SK-N-SH treated with all-trans-retinoic acid at 6 μM for 48 hours (cell line): ENCODE measurements at regions not wholly inside any gene's neighbourhood (a gene's known extent, or its start where the extent isn't known, plus 50 kb on each side); places are given as distances from the start of the nearest gene placed in this dataset.
"Not testable (repeated sequence)": the region's sequence is repeated elsewhere in the genome, so short reads cannot be mapped to it uniquely, and the experiment has no call there.

Experiments used
- ATAC-seq: fragments of 200-7000 bp; cut with Tn5 transposase; 3 replicates; pipeline ENCODE4 v1.9.1; 2020; ENCODE audit warnings: mild to moderate bottlenecking, moderate library complexity
- ARNTL ChIP-seq: fragments of 450-650 bp; formaldehyde crosslinking; IDR thresholded peaks from 2 replicates; pipeline ENCODE4 v1.5.0; 2020; ENCODE audit warnings: low read depth, mild to moderate bottlenecking, moderate library complexity, borderline replicate concordance
- BACH2 ChIP-seq: fragments of 250-450 bp; sonication (Bioruptor Pico); IDR thresholded peaks from 2 replicates; pipeline ENCODE4 v1.9.0; 2021; ENCODE audit warnings: mild to moderate bottlenecking, borderline replicate concordance
- CSDC2 ChIP-seq: fragments of 250-450 bp; sonication (Bioruptor Pico); IDR thresholded peaks from 2 replicates; pipeline ENCODE4 v1.5.0; 2020; ENCODE audit warnings: mild to moderate bottlenecking, moderate library complexity
- ESRRG ChIP-seq: fragments of 250-450 bp; sonication (Bioruptor Pico); IDR thresholded peaks from 2 replicates; pipeline ENCODE4 v1.6.1; 2021; ENCODE audit warnings: mild to moderate bottlenecking
- GLIS3 ChIP-seq: fragments of 250-450 bp; sonication (Bioruptor Pico); IDR thresholded peaks from 2 replicates; pipeline ENCODE4 v1.5.0; 2020; ENCODE audit warnings: mild to moderate bottlenecking, moderate library complexity
- ISL1 ChIP-seq: fragments of 250-450 bp; sonication (Bioruptor Pico); IDR thresholded peaks from 2 replicates; pipeline ENCODE4 v2.1.2; 2022; ENCODE audit warnings: mild to moderate bottlenecking, moderate library complexity
- OSR1 ChIP-seq: fragments of 250-450 bp; sonication (Bioruptor Pico); IDR thresholded peaks from 2 replicates; pipeline ENCODE4 v1.8.0; 2022; ENCODE audit warnings: moderate library complexity, mild to moderate bottlenecking, inconsistent platforms
- PPARA ChIP-seq: fragments of 250-450 bp; sonication (Bioruptor Pico); IDR thresholded peaks from 2 replicates; pipeline ENCODE4 v1.5.0; 2020; ENCODE audit warnings: mild to moderate bottlenecking, borderline replicate concordance
- RARB ChIP-seq: fragments of 250-450 bp; sonication (Bioruptor Pico); IDR thresholded peaks from 2 replicates; pipeline ENCODE4 v1.8.0; 2021; ENCODE audit warnings: mild to moderate bottlenecking, moderate library complexity
- SNAI2 ChIP-seq: fragments of 250-450 bp; sonication (Bioruptor Pico); IDR thresholded peaks from 2 replicates; pipeline ENCODE4 v1.5.0; 2020; ENCODE audit warnings: mild to moderate bottlenecking, moderate library complexity
- TOX ChIP-seq: fragments of 250-450 bp; sonication (Bioruptor Pico); IDR thresholded peaks from 2 replicates; pipeline ENCODE4 v1.8.0; 2021; ENCODE audit warnings: mild to moderate bottlenecking, moderate library complexity, borderline replicate concordance
- ZC3H10 ChIP-seq: fragments of 250-450 bp; sonication (Bioruptor Pico); IDR thresholded peaks from 2 replicates; pipeline ENCODE4 v1.5.1; 2021; ENCODE audit warnings: mild to moderate bottlenecking, moderate library complexity
- ZFP30 ChIP-seq: fragments of 450-650 bp; formaldehyde crosslinking; IDR thresholded peaks from 2 replicates; pipeline ENCODE4 v1.5.0; 2022; ENCODE audit warnings: mild to moderate bottlenecking, moderate library complexity
- ZNF565 ChIP-seq: fragments of 450-650 bp; formaldehyde crosslinking; conservative IDR thresholded peaks from 2 replicates; pipeline ENCODE4 v1.5.0; 2020; ENCODE audit warnings: low read depth, mild to moderate bottlenecking, moderate library complexity
- ZNF70 ChIP-seq: fragments of 450-650 bp; formaldehyde crosslinking; IDR thresholded peaks from 2 replicates; pipeline ENCODE4 v1.5.0; 2020; ENCODE audit warnings: mild to moderate bottlenecking, moderate library complexity
- ZNF8 ChIP-seq: fragments of 450-650 bp; formaldehyde crosslinking; IDR thresholded peaks from 2 replicates; pipeline ENCODE4 v1.5.0; 2020; ENCODE audit warnings: mild to moderate bottlenecking, moderate library complexity
- TF ChIP-seq, protein P1 (sequence below): fragments of 250-450 bp; sonication (Bioruptor Pico); IDR thresholded peaks from 2 replicates; pipeline ENCODE4 v1.5.1; 2020; ENCODE audit warnings: low read depth, mild to moderate bottlenecking, moderate library complexity
- TF ChIP-seq, protein P2 (sequence below): fragments of 250-450 bp; sonication (Bioruptor Pico); IDR thresholded peaks from 2 replicates; pipeline ENCODE4 v1.8.0; 2021; ENCODE audit warnings: low read depth, mild to moderate bottlenecking, moderate library complexity, borderline replicate concordance
- TF ChIP-seq, protein P3 (sequence below): fragments of 250-450 bp; sonication (Bioruptor Pico); IDR thresholded peaks from 2 replicates; pipeline ENCODE4 v1.5.0; 2020; ENCODE audit warnings: mild to moderate bottlenecking, moderate library complexity
- TF ChIP-seq, protein P4 (sequence below): fragments of 250-450 bp; sonication (Bioruptor Pico); IDR thresholded peaks from 2 replicates; pipeline ENCODE4 v1.5.1; 2021; ENCODE audit warnings: mild to moderate bottlenecking, moderate library complexity
- TF ChIP-seq, protein P5 (sequence below): fragments of 250-450 bp; sonication (Bioruptor Pico); IDR thresholded peaks from 2 replicates; pipeline ENCODE4 v1.8.0; 2020; ENCODE audit warnings: mild to moderate bottlenecking, moderate library complexity, borderline replicate concordance

DNA sequence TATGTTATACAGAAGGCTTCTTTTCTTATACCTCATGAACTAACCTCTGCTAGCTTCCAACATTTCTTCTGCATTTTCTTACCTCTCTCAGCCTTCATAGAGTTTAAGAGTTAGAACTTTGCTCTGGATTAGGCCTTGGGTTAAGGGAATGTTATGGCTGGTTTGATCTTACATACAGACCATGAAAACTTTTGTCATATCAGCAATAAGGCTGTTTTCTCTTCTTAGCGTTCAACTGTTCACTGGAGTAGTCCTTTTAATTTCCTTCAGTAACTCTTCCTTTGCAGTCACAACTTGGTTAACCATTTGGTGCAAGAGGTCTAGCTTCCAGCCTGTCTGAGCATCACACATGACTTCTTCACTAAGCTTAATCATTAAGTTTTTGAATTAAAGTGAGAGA is 329.0 kb upstream of the CCNG1 start:
- TF ChIP-seq CSDC2 (no peak), ZNF565 (CRISPR knock-in tag) (no peak), RARB (no peak), PPARA (CRISPR knock-in tag) (no peak), BACH2 (no peak), TOX (CRISPR knock-in tag) (no peak), SNAI2 (no peak), GLIS3 (no peak)
- TF ChIP-seq, protein P1, sequence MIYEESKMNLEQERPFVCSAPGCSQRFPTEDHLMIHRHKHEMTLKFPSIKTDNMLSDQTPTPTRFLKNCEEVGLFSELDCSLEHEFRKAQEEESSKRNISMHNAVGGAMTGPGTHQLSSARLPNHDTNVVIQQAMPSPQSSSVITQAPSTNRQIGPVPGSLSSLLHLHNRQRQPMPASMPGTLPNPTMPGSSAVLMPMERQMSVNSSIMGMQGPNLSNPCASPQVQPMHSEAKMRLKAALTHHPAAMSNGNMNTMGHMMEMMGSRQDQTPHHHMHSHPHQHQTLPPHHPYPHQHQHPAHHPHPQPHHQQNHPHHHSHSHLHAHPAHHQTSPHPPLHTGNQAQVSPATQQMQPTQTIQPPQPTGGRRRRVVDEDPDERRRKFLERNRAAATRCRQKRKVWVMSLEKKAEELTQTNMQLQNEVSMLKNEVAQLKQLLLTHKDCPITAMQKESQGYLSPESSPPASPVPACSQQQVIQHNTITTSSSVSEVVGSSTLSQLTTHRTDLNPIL (CRISPR knock-in tag): no peak
- TF ChIP-seq, protein P2, sequence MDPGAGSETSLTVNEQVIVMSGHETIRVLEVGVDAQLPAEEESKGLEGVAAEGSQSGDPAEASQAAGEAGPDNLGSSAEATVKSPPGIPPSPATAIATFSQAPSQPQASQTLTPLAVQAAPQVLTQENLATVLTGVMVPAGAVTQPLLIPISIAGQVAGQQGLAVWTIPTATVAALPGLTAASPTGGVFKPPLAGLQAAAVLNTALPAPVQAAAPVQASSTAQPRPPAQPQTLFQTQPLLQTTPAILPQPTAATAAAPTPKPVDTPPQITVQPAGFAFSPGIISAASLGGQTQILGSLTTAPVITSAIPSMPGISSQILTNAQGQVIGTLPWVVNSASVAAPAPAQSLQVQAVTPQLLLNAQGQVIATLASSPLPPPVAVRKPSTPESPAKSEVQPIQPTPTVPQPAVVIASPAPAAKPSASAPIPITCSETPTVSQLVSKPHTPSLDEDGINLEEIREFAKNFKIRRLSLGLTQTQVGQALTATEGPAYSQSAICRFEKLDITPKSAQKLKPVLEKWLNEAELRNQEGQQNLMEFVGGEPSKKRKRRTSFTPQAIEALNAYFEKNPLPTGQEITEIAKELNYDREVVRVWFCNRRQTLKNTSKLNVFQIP (CRISPR knock-in tag): no peak
- TF ChIP-seq, protein P3, sequence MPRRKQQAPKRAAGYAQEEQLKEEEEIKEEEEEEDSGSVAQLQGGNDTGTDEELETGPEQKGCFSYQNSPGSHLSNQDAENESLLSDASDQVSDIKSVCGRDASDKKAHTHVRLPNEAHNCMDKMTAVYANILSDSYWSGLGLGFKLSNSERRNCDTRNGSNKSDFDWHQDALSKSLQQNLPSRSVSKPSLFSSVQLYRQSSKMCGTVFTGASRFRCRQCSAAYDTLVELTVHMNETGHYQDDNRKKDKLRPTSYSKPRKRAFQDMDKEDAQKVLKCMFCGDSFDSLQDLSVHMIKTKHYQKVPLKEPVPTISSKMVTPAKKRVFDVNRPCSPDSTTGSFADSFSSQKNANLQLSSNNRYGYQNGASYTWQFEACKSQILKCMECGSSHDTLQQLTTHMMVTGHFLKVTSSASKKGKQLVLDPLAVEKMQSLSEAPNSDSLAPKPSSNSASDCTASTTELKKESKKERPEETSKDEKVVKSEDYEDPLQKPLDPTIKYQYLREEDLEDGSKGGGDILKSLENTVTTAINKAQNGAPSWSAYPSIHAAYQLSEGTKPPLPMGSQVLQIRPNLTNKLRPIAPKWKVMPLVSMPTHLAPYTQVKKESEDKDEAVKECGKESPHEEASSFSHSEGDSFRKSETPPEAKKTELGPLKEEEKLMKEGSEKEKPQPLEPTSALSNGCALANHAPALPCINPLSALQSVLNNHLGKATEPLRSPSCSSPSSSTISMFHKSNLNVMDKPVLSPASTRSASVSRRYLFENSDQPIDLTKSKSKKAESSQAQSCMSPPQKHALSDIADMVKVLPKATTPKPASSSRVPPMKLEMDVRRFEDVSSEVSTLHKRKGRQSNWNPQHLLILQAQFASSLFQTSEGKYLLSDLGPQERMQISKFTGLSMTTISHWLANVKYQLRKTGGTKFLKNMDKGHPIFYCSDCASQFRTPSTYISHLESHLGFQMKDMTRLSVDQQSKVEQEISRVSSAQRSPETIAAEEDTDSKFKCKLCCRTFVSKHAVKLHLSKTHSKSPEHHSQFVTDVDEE: no peak
- TF ChIP-seq, protein P4, sequence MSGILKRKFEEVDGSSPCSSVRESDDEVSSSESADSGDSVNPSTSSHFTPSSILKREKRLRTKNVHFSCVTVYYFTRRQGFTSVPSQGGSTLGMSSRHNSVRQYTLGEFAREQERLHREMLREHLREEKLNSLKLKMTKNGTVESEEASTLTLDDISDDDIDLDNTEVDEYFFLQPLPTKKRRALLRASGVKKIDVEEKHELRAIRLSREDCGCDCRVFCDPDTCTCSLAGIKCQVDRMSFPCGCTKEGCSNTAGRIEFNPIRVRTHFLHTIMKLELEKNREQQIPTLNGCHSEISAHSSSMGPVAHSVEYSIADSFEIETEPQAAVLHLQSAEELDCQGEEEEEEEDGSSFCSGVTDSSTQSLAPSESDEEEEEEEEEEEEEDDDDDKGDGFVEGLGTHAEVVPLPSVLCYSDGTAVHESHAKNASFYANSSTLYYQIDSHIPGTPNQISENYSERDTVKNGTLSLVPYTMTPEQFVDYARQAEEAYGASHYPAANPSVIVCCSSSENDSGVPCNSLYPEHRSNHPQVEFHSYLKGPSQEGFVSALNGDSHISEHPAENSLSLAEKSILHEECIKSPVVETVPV: no peak

DNA sequence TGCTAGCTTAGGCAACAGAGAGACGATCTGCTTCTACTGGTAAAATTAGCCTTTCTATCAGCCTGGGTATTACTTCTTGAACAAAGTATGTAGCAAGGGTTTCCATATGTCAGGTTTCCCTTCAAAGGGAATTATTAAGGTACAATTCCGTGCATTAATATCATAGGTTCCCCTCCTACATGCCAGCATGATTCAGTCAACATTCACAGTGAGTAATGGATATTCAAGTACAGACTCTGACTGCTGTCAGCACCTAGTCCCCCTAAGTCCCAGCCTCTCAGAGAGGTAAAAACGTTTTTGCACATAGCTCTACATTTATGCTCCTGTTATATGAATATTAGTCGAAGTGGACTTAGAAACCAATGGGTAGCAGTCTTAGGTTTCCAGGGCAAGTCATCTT is 322.4 kb upstream of the CCNG1 start:
- TF ChIP-seq ZC3H10 (CRISPR knock-in tag) (no peak), SNAI2 (no peak), ZFP30 (CRISPR knock-in tag) (no peak)
- TF ChIP-seq, all 23 proteins: peak for 0
- no peak for ATAC-seq

More for the DNA sequence above, 329.0 kb upstream of the CCNG1 start:
- ATAC-seq: no peak

DNA sequence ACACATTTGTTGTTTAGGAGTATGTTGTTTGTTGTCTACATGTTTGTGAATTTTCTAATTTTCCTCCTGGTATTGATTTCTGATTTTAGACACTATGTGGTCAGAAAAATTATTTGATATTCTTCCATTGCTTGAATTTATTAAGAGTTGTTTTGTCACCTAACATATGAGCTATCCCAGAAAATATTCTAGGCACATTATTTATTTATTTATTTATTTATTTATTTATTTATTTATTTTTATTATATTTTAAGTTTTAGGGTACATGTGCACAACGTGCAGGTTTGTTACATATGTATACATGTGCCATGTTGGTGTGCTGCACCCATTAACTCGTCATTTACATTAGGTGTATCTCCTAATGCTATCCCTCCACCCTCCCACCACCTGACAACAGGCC is 320.8 kb upstream of the CCNG1 start:
- not testable (repeated sequence) for ATAC-seq

DNA sequence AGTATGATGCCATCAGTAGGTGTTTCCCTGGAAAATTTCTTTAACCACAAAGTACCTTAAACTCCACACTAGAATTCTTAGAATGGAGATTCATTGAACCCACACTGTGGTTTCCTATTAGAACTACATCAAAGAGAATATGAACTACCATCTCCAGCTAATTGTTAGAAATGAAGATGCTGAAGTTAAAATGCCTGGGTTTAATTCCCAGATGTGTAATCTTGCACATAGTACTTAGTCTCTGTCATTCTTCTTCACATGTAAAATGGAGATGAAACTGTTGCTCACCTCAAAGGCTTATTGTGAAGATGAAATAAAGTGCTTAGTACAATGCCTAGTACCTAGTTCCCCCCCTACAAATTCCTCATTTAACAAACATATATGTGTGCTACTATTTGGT is 303.3 kb upstream of the CCNG1 start:
- TF ChIP-seq ISL1 (no peak), ESRRG (CRISPR knock-in tag) (no peak)
- TF ChIP-seq, protein P5, sequence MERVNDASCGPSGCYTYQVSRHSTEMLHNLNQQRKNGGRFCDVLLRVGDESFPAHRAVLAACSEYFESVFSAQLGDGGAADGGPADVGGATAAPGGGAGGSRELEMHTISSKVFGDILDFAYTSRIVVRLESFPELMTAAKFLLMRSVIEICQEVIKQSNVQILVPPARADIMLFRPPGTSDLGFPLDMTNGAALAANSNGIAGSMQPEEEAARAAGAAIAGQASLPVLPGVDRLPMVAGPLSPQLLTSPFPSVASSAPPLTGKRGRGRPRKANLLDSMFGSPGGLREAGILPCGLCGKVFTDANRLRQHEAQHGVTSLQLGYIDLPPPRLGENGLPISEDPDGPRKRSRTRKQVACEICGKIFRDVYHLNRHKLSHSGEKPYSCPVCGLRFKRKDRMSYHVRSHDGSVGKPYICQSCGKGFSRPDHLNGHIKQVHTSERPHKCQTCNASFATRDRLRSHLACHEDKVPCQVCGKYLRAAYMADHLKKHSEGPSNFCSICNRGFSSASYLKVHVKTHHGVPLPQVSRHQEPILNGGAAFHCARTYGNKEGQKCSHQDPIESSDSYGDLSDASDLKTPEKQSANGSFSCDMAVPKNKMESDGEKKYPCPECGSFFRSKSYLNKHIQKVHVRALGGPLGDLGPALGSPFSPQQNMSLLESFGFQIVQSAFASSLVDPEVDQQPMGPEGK (CRISPR knock-in tag): no peak
- TF ChIP-seq, protein P4: no peak
- TF ChIP-seq, all 23 proteins: peak for 0
- ATAC-seq: no peak

DNA sequence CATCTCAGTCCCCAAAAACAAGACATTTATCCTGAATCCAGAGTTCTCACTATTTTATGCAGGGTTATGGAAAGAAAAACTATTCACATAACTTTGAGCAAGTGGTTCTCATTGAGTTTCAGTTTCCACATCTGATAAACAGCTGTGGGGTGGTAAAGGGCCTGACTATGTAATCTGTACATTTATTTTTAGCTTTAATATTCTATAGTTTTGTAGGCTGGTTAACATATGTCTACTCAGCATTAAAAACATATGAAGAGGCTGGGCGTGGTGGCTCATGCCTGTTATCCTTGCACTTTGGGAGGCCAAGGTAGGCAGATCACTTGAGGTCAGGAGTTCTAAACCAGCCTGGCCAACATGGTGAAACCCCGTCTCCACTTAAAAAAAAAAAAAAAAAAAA is 301.5 kb upstream of the CCNG1 start:
- ATAC-seq: no peak
- TF ChIP-seq ZNF70 (no peak), PPARA (CRISPR knock-in tag) (no peak), ZFP30 (CRISPR knock-in tag) (no peak), ESRRG (CRISPR knock-in tag) (no peak), ARNTL (CRISPR knock-in tag) (no peak), OSR1 (CRISPR knock-in tag) (no peak), ZNF8 (CRISPR knock-in tag) (no peak), SNAI2 (no peak), RARB (no peak)
- TF ChIP-seq, protein P3: no peak
